HG03196 (cell line): ENCODE measurements at regions not wholly inside any gene's neighbourhood (a gene's known extent, or its start where the extent isn't known, plus 50 kb on each side); places are given as distances from the start of the nearest gene placed in this dataset.
A peak's percentile ranks its signal among the peaks of the same experiment; 100 is the strongest.

Source experiments
- ATAC-seq: cut with Tn5 transposase; IDR thresholded peaks from one replicate; pipeline ENCODE4 v1.9.1; 2021; ENCODE audit not compliant: unreplicated experiment

GRCh38 chr3:182703233-182703632, 90.1 kb upstream of the ATP11B start:
- no peak for ATAC-seq

- no peak for ATAC-seq
Measured at GRCh38 chr3:182704926-182705325, 88.4 kb upstream of the ATP11B start.

GRCh38 chr3:182708810-182709209, 84.5 kb upstream of the ATP11B start:
- ATAC-seq: no peak

GRCh38 chr3:182709306-182709705, 84.0 kb upstream of the ATP11B start:
- no peak for ATAC-seq

GRCh38 chr3:182710557-182711157, 82.6 kb upstream of the ATP11B start:
- ATAC-seq: no peak

GRCh38 chr3:182711261-182711683, 82.0 kb upstream of the ATP11B start:
- ATAC-seq: no peak

GRCh38 chr3:182711853-182712252, 81.5 kb upstream of the ATP11B start:
- ATAC-seq: no peak

GRCh38 chr3:182713111-182713510, 80.2 kb upstream of the ATP11B start:
- no peak for ATAC-seq

GRCh38 chr3:182713743-182714517, 79.4 kb upstream of the ATP11B start:
- ATAC-seq: peak; percentile 52

GRCh38 chr3:182715006-182715405, 78.3 kb upstream of the ATP11B start:
- no peak for ATAC-seq

- peak; percentile 42 for ATAC-seq
Measured at GRCh38 chr3:182716114-182716688, 77.1 kb upstream of the ATP11B start.

- ATAC-seq: peak; percentile 82
Measured at GRCh38 chr3:182717216-182717615, 76.1 kb upstream of the ATP11B start.

GRCh38 chr3:182722907-182723306, 70.4 kb upstream of the ATP11B start:
- no peak for ATAC-seq

GRCh38 chr3:182723596-182723995, 69.7 kb upstream of the ATP11B start:
- ATAC-seq: no peak

- ATAC-seq: no peak
Measured at GRCh38 chr3:182725372-182726251, 67.7 kb upstream of the ATP11B start.

GRCh38 chr3:182726258-182727142, 66.8 kb upstream of the ATP11B start:
- ATAC-seq: no peak

- no peak for ATAC-seq
Measured at GRCh38 chr3:182728238-182728637, 65.1 kb upstream of the ATP11B start.

GRCh38 chr3:182729903-182730674, 63.2 kb upstream of the ATP11B start:
- ATAC-seq: peak; percentile 78

GRCh38 chr3:182730675-182731042, 62.6 kb upstream of the ATP11B start:
- ATAC-seq: peak; percentile 14

- ATAC-seq: no peak
Measured at GRCh38 chr3:182731764-182732163, 61.5 kb upstream of the ATP11B start.
